ENCODE measurements at regions not wholly inside any gene's neighbourhood (a gene's known extent, or its start where the extent isn't known, plus 50 kb on each side); places are given as distances from the start of the nearest gene placed in this dataset.

DNA sequence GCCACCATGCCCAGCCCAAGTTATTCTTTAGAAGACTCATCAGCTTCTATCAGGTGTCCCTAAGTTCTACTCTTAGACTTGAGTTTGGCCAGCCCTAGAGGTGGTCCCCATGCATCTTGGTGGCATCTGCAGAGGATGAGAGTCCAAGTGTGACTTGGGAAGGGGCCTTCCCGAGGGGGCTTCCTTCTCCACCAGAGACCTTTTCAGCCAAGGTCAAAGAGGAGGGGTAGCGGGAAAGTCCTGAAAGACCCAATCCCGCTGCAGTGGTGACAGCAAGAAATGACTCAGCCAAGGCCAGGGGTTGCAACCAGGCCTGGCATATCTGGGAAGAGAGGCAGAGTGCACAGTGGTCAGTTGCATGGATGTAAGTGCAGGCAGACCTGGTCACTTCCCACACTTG lies 61.7 kb upstream of the MGMT start:
- no peak overlapping the region for H3K4me2 ChIP-seq (ENCODE audit: insufficient read depth, low read length)
- FAIRE-seq, result no peak
- H3K27me3 ChIP-seq (ENCODE audit: control insufficient read depth in 2 of 2, insufficient read depth in 2 of 2, low read length in 2 of 2), result no peaks in the 10 kb centered on the region
- H2AFZ ChIP-seq (ENCODE audit: low read depth, low read length), result no peak overlapping the region
- H3K4me3 ChIP-seq, result no peak overlapping the region
- ChIA-PET CTCF (ENCODE audit: low intra/inter-chr PET ratio) (no interaction called here), POLR2A (no interaction called here)
- TF ChIP-seq RBM34 (IDR thresholded peaks at IDR 0.05; ENCODE audit: borderline replicate concordance, insufficient read depth, low read length) (no peak), MTA2 (IDR thresholded peaks at IDR 0.05; ENCODE audit: low read depth) (no peak), ZNF263 (CRISPR knock-in tag; IDR thresholded peaks at IDR 0.05; ENCODE audit: borderline replicate concordance) (no peak), CCNT2 (IDR thresholded peaks at IDR 0.05; ENCODE audit: borderline replicate concordance, extremely low read depth, insufficient read length, low read depth, low read length) (no peak), ZKSCAN3 (CRISPR knock-in tag; IDR thresholded peaks at IDR 0.05) (no peak), SLC30A9 (CRISPR knock-in tag; IDR thresholded peaks at IDR 0.05) (no peak), ZNF3 (CRISPR knock-in tag; IDR thresholded peaks at IDR 0.05) (no peak), PTRF (tag; IDR thresholded peaks at IDR 0.05) (no peak), POLR3A (IDR thresholded peaks at IDR 0.05; ENCODE audit: borderline replicate concordance, extremely low read depth, insufficient read depth, insufficient read length) (no peak), ZNF75A (CRISPR knock-in tag; IDR thresholded peaks at IDR 0.05) (no peak), CREB1 (IDR thresholded peaks at IDR 0.05) (no peak), CREB1 (CRISPR knock-in tag; IDR thresholded peaks at IDR 0.05) (no peak), TCF7L2 (IDR thresholded peaks at IDR 0.05; ENCODE audit: low read depth, low read length) (no peak), HMGN3 (IDR thresholded peaks at IDR 0.05; ENCODE audit: borderline replicate concordance, extremely low read depth, insufficient read length, low read depth, low read length) (no peak), RFX1 (IDR thresholded peaks at IDR 0.05) (no peak), CHCHD3 (CRISPR knock-in tag; IDR thresholded peaks at IDR 0.05) (no peak), JUNB (CRISPR knock-in tag; conservative IDR thresholded peaks at IDR 0.05) (no peak), PHF8 (IDR thresholded peaks at IDR 0.05; ENCODE audit: borderline replicate concordance, low read length) (no peak)
- TF ChIP-seq, protein P1, sequence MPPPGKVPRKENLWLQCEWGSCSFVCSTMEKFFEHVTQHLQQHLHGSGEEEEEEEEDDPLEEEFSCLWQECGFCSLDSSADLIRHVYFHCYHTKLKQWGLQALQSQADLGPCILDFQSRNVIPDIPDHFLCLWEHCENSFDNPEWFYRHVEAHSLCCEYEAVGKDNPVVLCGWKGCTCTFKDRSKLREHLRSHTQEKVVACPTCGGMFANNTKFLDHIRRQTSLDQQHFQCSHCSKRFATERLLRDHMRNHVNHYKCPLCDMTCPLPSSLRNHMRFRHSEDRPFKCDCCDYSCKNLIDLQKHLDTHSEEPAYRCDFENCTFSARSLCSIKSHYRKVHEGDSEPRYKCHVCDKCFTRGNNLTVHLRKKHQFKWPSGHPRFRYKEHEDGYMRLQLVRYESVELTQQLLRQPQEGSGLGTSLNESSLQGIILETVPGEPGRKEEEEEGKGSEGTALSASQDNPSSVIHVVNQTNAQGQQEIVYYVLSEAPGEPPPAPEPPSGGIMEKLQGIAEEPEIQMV (tag; conservative IDR thresholded peaks at IDR 0.05; ENCODE audit: low read depth), result no peak
- TF ChIP-seq, protein P2, sequence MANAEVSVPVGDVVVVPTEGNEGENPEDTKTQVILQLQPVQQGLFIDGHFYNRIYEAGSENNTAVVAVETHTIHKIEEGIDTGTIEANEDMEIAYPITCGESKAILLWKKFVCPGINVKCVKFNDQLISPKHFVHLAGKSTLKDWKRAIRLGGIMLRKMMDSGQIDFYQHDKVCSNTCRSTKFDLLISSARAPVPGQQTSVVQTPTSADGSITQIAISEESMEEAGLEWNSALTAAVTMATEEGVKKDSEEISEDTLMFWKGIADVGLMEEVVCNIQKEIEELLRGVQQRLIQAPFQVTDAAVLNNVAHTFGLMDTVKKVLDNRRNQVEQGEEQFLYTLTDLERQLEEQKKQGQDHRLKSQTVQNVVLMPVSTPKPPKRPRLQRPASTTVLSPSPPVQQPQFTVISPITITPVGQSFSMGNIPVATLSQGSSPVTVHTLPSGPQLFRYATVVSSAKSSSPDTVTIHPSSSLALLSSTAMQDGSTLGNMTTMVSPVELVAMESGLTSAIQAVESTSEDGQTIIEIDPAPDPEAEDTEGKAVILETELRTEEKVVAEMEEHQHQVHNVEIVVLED (CRISPR knock-in tag; IDR thresholded peaks at IDR 0.05), result no peak
- no TSS peak for BruUV-seq (replicated peaks)
- DNase-seq (ENCODE audit: extremely low read depth in 1 of 4, low spot score in 3 of 4), result no peak
- H3K27ac ChIP-seq (ENCODE audit: extremely low read depth, low read depth, low read length), result no peak overlapping the region
- no peaks in the 10 kb centered on the region for H3K79me2 ChIP-seq (ENCODE audit: control insufficient read depth, insufficient read depth, low read length)
- H3K4me1 ChIP-seq (replicated peaks in 1 of 2; ENCODE audit: control insufficient read depth in 2 of 2, insufficient read depth in 2 of 2, low read length in 2 of 2), result no peaks in the 10 kb centered on the region
- no peaks in the 10 kb centered on the region for H3K9me3 ChIP-seq (replicated peaks; ENCODE audit: control insufficient read depth, insufficient read depth, low read depth, low read length)
- ATAC-seq, result no peak
- no peaks in the 10 kb centered on the region for H3K36me3 ChIP-seq (ENCODE audit: control insufficient read depth, insufficient read depth, low read length)
- WGBS (ENCODE audit: insufficient coverage, low coverage, missing lambda C conversion rate), result 0% methylated on average over 2 of the region's 3 CpGs
- H4K20me1 ChIP-seq (replicated peaks; ENCODE audit: control insufficient read depth, insufficient read depth, low read length), result no peaks in the 10 kb centered on the region
- in situ Hi-C loops (cut with MboI) (no loop called here), intact Hi-C loops (cut with micrococcal nuclease) (no loop called here)
- H3K9ac ChIP-seq (ENCODE audit: insufficient read depth in 1 of 2, low read depth in 2 of 2, low read length in 2 of 2), result no peak overlapping the region
- H3K9me1 ChIP-seq (ENCODE audit: control insufficient read depth, insufficient read depth, low read length), result no peaks in the 10 kb centered on the region

Measured in K562 (cell line).